CD4-positive, alpha-beta memory T cell (primary cell): ENCODE measurements at regions not wholly inside any gene's neighbourhood (a gene's known extent, or its start where the extent isn't known, plus 50 kb on each side); places are given as distances from the start of the nearest gene placed in this dataset.

Source experiments
- CTCF ChIA-PET: fragments of 350-600 bp; sonication (Branson Sonifier 250); formaldehyde crosslinking; loops from one replicate; lab custom pipeline; 2021; ENCODE audit warnings: inconsistent platforms; ENCODE audit not compliant: partially characterized antibody; lab: Charles Lee
- POLR2A ChIA-PET: fragments of 350-600 bp; sonication (Branson Sonifier 250); formaldehyde crosslinking; loops from one replicate; lab custom pipeline; 2021; ENCODE audit not compliant: partially characterized antibody; lab: Charles Lee
- DNase-seq, 5 donors: peaks; one replicate each; pipeline versions ENCODE4 v3.0.0 to v3.0.0-alpha.2; 2020 to 2022; ENCODE audit warnings: mixed read lengths in 1 of 5
- H3K27ac ChIP-seq: one replicate; pipeline ENCODE4 v1.7.0; 2013; ENCODE audit warnings: low read depth, low read length
- H3K27me3 ChIP-seq: 2 replicates; pipeline ENCODE4 v1.7.0; 2013; ENCODE audit warnings: mild to moderate bottlenecking, low read length, moderate library complexity; ENCODE audit not compliant: insufficient read depth
- H3K36me3 ChIP-seq: 2 replicates; pipeline ENCODE4 v1.7.0; 2013; ENCODE audit warnings: mild to moderate bottlenecking, low read length, moderate library complexity; ENCODE audit not compliant: insufficient read depth
- H3K4me1 ChIP-seq: 2 replicates; pipeline ENCODE4 v1.7.0; 2013; ENCODE audit warnings: mild to moderate bottlenecking, low read length, moderate library complexity; ENCODE audit not compliant: insufficient read depth
- H3K4me3 ChIP-seq, 2 donors: one replicate each; pipeline ENCODE4 v1.7.0; 2013; ENCODE audit warnings: low read length in 2 of 2, mild to moderate bottlenecking in 1 of 2
- H3K9me3 ChIP-seq, 2 donors: one replicate each; pipeline ENCODE4 v1.7.0; 2013; ENCODE audit warnings: low read length in 2 of 2, control low read depth in 1 of 2; ENCODE audit not compliant: control insufficient read depth in 1 of 2
- H3K27ac Mint-ChIP-seq, 7 donors: one replicate each; pipeline ENCODE4 v1.8.0; 2020 to 2021; ENCODE audit warnings: mixed read lengths in 7 of 7, mild to moderate bottlenecking in 6 of 7, inconsistent platforms in 3 of 7, moderate library complexity in 3 of 7
- H3K27me3 Mint-ChIP-seq, 2 donors: one replicate each; pipeline ENCODE4 v1.8.0; 2020 to 2021; ENCODE audit warnings: mixed read lengths in 2 of 2
- H3K36me3 Mint-ChIP-seq, 2 donors: one replicate each; pipeline ENCODE4 v1.8.0; 2020 to 2021; ENCODE audit warnings: mixed read lengths in 2 of 2, inconsistent platforms in 1 of 2, mild to moderate bottlenecking in 1 of 2
- H3K4me1 Mint-ChIP-seq, 4 donors: one replicate each; pipeline ENCODE4 v1.8.0; 2020 to 2021; ENCODE audit warnings: mixed read lengths in 4 of 4, mild to moderate bottlenecking in 1 of 4
- H3K4me3 Mint-ChIP-seq, 8 donors: one replicate each; pipeline ENCODE4 v1.8.0; 2020 to 2021; ENCODE audit warnings: mixed read lengths in 8 of 8, mild to moderate bottlenecking in 7 of 8, moderate library complexity in 6 of 8, inconsistent platforms in 3 of 8
- H3K9me3 Mint-ChIP-seq, 8 donors: one replicate each; pipeline ENCODE4 v1.8.0; 2020 to 2021; ENCODE audit warnings: mixed read lengths in 8 of 8, mild to moderate bottlenecking in 5 of 8, inconsistent platforms in 3 of 8, moderate library complexity in 1 of 8
- intact Hi-C: fragments of 100-400 bp; cut with micrococcal nuclease; formaldehyde crosslinking; loops from one replicate; pipeline ENCODE4 v1.15.1; 2023

DNA sequence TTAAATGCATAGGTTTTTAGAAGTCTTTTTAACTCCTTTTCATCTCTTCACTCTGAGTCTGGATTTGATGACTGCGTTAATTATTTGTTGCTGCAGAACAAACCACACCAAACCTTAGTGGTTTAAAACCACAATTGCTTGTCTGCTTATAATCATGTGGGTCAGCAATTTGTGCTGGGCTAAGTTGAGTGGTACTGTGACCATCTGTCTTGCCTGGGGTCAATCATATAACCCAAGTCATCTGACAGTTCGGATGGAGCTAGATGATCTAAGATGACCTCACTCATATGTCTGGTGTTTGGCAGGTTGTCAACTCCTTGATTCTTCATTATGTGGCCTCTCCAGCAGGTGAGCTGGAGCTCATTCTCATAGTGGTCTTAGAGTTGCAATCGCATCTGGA, 219.1 kb upstream of the ELAVL2 start:
- Histone ChIP-seq H3K27ac (no peak overlapping the region), H3K4me3 (no peak overlapping the region), H3K4me1 (no peaks in the 10 kb centered on the region), H3K36me3 (no peaks in the 10 kb centered on the region), H3K27me3 (no peaks in the 10 kb centered on the region), H3K9me3 (no peaks in the 10 kb centered on the region)
- no peaks in the 10 kb centered on the region for H3K36me3 Mint-ChIP-seq
- POLR2A ChIA-PET: no interaction called here
- no peaks in the 10 kb centered on the region for H3K4me1 Mint-ChIP-seq
- H3K4me3 Mint-ChIP-seq: no peak overlapping the region
- H3K27me3 Mint-ChIP-seq: no peaks in the 10 kb centered on the region
- no peak for DNase-seq
- no peak overlapping the region for H3K27ac Mint-ChIP-seq
- CTCF ChIA-PET: no interaction called here
- H3K9me3 Mint-ChIP-seq: peaks cover 7 to 50% (median 16%) of the 10 kb centered on the region in 8 donors
- intact Hi-C loops: no loop called here

DNA sequence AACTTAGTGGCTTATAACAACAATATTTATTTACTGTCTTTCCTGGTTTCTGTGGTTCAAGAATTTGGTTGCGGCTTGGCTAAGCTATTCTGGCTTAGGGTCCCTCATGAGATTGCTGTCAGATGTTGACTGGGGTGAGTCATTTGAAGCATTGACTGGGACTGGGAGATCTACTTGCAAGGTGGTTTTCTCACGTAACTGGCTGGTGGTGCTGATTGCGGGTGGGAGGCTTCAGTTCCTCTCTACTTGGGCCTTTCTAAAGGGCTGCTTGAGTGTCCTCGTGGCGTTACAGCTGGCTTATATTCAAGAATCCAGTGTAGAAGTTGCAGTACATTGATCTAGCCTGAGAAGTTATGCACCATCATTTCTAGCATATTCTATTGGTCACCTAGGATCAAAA, 218.5 kb upstream of the ELAVL2 start:
- H3K36me3 ChIP-seq: no peaks in the 10 kb centered on the region
- H3K4me1 ChIP-seq: no peaks in the 10 kb centered on the region
- H3K4me3 ChIP-seq: no peak overlapping the region
- H3K27me3 ChIP-seq: no peaks in the 10 kb centered on the region
- no peaks in the 10 kb centered on the region for H3K9me3 ChIP-seq
- POLR2A ChIA-PET: no interaction called here
- intact Hi-C loops: no loop called here
- H3K4me1 Mint-ChIP-seq: no peaks in the 10 kb centered on the region
- peaks cover 7 to 48% (median 16%) of the 10 kb centered on the region in 8 donors for H3K9me3 Mint-ChIP-seq
- no peak overlapping the region for H3K27ac ChIP-seq
- CTCF ChIA-PET: no interaction called here
- no peak overlapping the region for H3K4me3 Mint-ChIP-seq
- H3K36me3 Mint-ChIP-seq: no peaks in the 10 kb centered on the region
- H3K27me3 Mint-ChIP-seq: no peaks in the 10 kb centered on the region
- no peak for DNase-seq
- no peak overlapping the region for H3K27ac Mint-ChIP-seq

DNA sequence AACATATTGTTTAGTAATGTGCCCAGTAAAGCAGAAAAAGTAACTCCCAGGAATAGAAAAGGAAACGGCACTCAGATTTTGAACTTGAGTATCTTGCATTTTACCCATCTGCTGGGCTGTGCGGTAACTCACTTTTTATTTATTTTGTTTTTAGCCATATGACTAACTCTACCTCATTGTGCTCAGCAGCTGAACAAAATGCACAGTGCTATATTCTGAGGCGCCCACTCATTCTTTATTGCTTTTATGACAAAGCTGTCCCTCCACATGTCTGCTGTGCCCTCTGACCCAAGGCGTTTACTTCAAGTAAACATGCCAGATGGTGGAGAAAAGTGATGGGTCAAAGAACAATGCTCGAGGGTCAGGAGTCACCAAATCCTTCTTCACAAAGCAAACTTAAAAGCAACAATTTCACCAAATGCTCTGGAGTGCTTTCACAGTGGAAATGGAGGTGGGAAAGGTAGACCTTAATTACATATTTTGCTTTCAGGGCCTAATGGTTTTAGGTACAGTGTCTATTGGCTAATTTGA, 215.2 kb upstream of the ELAVL2 start:
- Histone ChIP-seq H3K27ac (no peak overlapping the region), H3K27me3 (no peaks in the 10 kb centered on the region), H3K9me3 (no peaks in the 10 kb centered on the region), H3K36me3 (no peaks in the 10 kb centered on the region), H3K4me3 (no peak overlapping the region), H3K4me1 (no peaks in the 10 kb centered on the region)
- Mint-ChIP-seq H3K27ac (no peak overlapping the region), H3K9me3 (peaks cover 2 to 26% (median 8%) of the 10 kb centered on the region in 8 donors), H3K36me3 (no peaks in the 10 kb centered on the region), H3K27me3 (no peaks in the 10 kb centered on the region), H3K4me1 (no peaks in the 10 kb centered on the region), H3K4me3 (no peak overlapping the region)
- no peak for DNase-seq
- intact Hi-C loops: no loop called here
- CTCF ChIA-PET: no interaction called here
- POLR2A ChIA-PET: no interaction called here

DNA sequence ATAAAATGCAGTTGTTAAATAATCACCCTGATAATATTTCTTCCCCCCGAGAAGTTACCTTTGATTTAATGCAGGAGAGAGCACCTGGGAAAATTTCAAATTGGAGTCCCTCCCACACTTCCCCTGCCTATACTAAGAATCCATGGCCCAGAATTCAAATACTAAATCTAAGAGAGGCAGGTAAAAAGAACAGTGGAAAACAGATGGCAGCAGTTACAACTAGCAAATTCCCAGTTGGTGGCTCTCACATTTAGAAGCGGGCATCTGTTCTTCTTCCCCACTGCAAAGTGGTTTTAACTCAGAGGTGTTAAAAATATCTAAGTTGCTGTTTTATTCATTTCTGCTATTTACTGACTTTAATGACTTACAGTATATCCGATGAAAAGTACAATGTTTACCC, 210.4 kb upstream of the ELAVL2 start:
- H3K27me3 ChIP-seq: no peaks in the 10 kb centered on the region
- no peaks in the 10 kb centered on the region for H3K9me3 ChIP-seq
- H3K36me3 ChIP-seq: no peaks in the 10 kb centered on the region
- Mint-ChIP-seq H3K4me1 (no peaks in the 10 kb centered on the region), H3K4me3 (no peak overlapping the region), H3K27ac (no peak overlapping the region), H3K9me3 (peaks cover 0 to 21% (median 10%) of the 10 kb centered on the region in 8 donors), H3K36me3 (no peaks in the 10 kb centered on the region), H3K27me3 (no peaks in the 10 kb centered on the region)
- POLR2A ChIA-PET: no interaction called here
- no peak for DNase-seq
- intact Hi-C loops: no loop called here
- no peak overlapping the region for H3K27ac ChIP-seq
- CTCF ChIA-PET: no interaction called here
- no peaks in the 10 kb centered on the region for H3K4me1 ChIP-seq
- no peak overlapping the region for H3K4me3 ChIP-seq

DNA sequence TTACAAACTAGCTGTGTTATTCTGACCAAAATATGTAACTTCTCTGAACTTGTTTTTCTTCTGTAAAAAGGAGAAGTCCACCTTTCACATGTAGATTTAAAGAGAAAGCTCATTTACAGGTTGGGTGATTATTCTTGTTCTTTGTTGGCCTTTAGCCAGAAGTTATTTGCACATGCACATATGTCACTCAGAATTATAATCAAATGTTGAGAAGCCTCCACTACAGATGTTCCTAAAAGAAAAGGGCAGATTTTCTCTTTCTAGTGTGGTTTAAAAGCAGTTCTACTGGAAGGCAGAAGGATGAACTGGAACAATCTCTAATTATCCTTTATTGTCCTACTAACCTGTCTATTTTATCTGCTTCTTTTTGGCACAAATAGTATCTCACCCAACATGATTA, 209.8 kb upstream of the ELAVL2 start:
- CTCF ChIA-PET: no interaction called here
- POLR2A ChIA-PET: no interaction called here
- Mint-ChIP-seq H3K4me1 (no peaks in the 10 kb centered on the region), H3K27me3 (no peaks in the 10 kb centered on the region), H3K27ac (no peak overlapping the region), H3K36me3 (no peaks in the 10 kb centered on the region), H3K9me3 (peaks cover 0 to 20% (median 11%) of the 10 kb centered on the region in 8 donors), H3K4me3 (no peak overlapping the region)
- no peaks in the 10 kb centered on the region for H3K9me3 ChIP-seq
- H3K36me3 ChIP-seq: no peaks in the 10 kb centered on the region
- DNase-seq: no peak
- H3K4me3 ChIP-seq: no peak overlapping the region
- no peaks in the 10 kb centered on the region for H3K4me1 ChIP-seq
- no peaks in the 10 kb centered on the region for H3K27me3 ChIP-seq
- no peak overlapping the region for H3K27ac ChIP-seq
- intact Hi-C loops: no loop called here

- intact Hi-C loops: no loop called here
- Mint-ChIP-seq H3K4me3 (no peak overlapping the region), H3K9me3 (peaks cover 3 to 21% (median 5%) of the 10 kb centered on the region in 8 donors), H3K27me3 (no peaks in the 10 kb centered on the region), H3K27ac (no peak overlapping the region), H3K36me3 (no peaks in the 10 kb centered on the region), H3K4me1 (no peaks in the 10 kb centered on the region)
- Histone ChIP-seq H3K4me1 (no peaks in the 10 kb centered on the region), H3K9me3 (no peaks in the 10 kb centered on the region), H3K36me3 (no peaks in the 10 kb centered on the region), H3K27ac (no peak overlapping the region), H3K27me3 (no peaks in the 10 kb centered on the region), H3K4me3 (no peak overlapping the region)
- ChIA-PET CTCF (no interaction called here), POLR2A (no interaction called here)
- no peak for DNase-seq
Observed at GRCh38 chr9:24011881-24012280, 185.8 kb upstream of the ELAVL2 start.

DNA sequence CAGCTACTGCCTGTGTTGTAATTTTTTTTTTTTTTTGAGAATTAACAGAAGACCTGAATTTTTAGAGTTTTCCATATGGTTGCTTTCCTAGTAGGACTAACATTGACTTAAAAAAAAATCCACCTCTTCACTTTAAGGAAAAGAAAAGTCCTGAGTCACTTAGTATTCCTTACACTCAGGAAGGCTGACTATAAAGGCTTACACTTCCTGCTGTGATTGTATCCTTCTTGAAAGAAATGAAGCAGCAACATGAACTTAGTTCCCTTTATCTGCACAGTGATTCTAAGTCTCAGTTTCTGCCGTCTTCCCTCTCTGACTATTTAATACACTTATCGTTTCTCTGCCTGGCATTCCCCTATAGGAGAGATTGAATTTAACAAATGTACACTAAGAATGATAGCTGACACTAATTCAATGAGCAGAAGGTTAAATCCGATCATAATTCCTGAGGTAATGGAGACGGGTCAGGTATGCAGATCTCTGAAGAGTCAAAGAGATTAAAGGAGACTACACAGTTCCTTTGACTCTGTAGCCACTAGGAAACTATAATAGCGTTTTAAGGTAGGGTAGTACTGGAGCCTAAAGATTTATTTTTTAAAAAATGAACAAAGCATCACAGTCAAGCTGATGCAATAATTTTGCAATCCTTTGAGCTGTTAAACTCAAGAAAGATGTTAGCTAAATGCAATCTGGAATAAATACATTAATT, 185.1 kb upstream of the ELAVL2 start:
- POLR2A ChIA-PET: no interaction called here

More for the DNA sequence above, 185.1 kb upstream of the ELAVL2 start:
- Histone ChIP-seq H3K4me1 (no peaks in the 10 kb centered on the region), H3K4me3 (no peak overlapping the region), H3K27ac (no peak overlapping the region), H3K27me3 (no peaks in the 10 kb centered on the region), H3K36me3 (no peaks in the 10 kb centered on the region), H3K9me3 (no peaks in the 10 kb centered on the region)
- no peaks in the 10 kb centered on the region for H3K36me3 Mint-ChIP-seq
- CTCF ChIA-PET: no interaction called here
- no peak overlapping the region for H3K4me3 Mint-ChIP-seq
- intact Hi-C loops: no loop called here
- H3K27me3 Mint-ChIP-seq: no peaks in the 10 kb centered on the region
- no peak for DNase-seq
- H3K27ac Mint-ChIP-seq: no peak overlapping the region
- H3K9me3 Mint-ChIP-seq: peaks cover 3 to 18% (median 5%) of the 10 kb centered on the region in 8 donors
- H3K4me1 Mint-ChIP-seq: no peaks in the 10 kb centered on the region
